Ovary (tissue), 3 donors: ENCODE measurements at regions not wholly inside any gene's neighbourhood (a gene's known extent, or its start where the extent isn't known, plus 50 kb on each side); places are given as distances from the start of the nearest gene placed in this dataset.

Experiments used
- POLR2A ChIP-seq: fragments of 450-650 bp; IDR thresholded peaks from one replicate; pipeline ENCODE4 v1.6.1; 2017; ENCODE audit warnings: antibody characterized with exemption, mild to moderate bottlenecking, moderate library complexity
- TF ChIP-seq, protein P1 (sequence below), 3 donors: fragments of 450-650 bp in 2 of 3; fragments of 200-600 bp in 1 of 3; IDR thresholded peaks; one replicate each; pipeline versions ENCODE4 v1.5.1 to v1.8.0; 2016 to 2022; ENCODE audit warnings: antibody characterized with exemption in 3 of 3, mild to moderate bottlenecking in 1 of 3
- donor health status: DM: no; HTN: no; CAD: no.

DNA sequence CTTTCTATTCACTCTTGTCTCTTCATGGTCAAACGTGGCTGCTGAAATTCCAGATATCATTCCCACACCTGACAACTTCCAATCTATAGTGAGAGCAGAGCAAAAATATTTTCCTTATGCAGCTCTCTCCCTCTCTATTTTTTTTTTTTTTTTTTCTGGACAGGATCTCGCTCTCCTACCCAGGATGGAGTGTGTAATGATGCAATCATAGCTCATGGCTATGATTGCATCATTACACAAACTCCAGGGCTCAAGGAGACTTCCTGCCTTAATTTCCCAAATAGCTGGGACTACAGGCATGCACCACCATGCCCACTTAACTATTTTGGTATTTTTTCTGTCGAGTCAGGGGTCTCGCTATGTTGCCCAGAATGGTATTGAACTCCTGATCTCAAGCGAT, 1398.9 kb downstream of the AACS start:
- no peak for TF ChIP-seq POLR2A
- TF ChIP-seq, protein P1, sequence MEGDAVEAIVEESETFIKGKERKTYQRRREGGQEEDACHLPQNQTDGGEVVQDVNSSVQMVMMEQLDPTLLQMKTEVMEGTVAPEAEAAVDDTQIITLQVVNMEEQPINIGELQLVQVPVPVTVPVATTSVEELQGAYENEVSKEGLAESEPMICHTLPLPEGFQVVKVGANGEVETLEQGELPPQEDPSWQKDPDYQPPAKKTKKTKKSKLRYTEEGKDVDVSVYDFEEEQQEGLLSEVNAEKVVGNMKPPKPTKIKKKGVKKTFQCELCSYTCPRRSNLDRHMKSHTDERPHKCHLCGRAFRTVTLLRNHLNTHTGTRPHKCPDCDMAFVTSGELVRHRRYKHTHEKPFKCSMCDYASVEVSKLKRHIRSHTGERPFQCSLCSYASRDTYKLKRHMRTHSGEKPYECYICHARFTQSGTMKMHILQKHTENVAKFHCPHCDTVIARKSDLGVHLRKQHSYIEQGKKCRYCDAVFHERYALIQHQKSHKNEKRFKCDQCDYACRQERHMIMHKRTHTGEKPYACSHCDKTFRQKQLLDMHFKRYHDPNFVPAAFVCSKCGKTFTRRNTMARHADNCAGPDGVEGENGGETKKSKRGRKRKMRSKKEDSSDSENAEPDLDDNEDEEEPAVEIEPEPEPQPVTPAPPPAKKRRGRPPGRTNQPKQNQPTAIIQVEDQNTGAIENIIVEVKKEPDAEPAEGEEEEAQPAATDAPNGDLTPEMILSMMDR (IDR thresholded peaks at IDR 0.05) = no peak
